ENCODE measurements at regions not wholly inside any gene's neighbourhood (a gene's known extent, or its start where the extent isn't known, plus 50 kb on each side); places are given as distances from the start of the nearest gene placed in this dataset. TPM values are rescaled to one million over a fixed set of nuclear protein-coding genes. Genes with fewer than 3 reads are reported as not detected.
A peak's percentile ranks its signal among the peaks of the same experiment; 100 is the strongest.

- H3K4me2 ChIP-seq, result no peak overlapping the region
- H3K36me3 Mint-ChIP-seq, result peaks cover 2% of the 10 kb centered on the region
- H3K9me3 ChIP-seq (ENCODE audit: low read depth), result no peaks in the 10 kb centered on the region
- DNase-seq (ENCODE audit: low spot score), result no peak
- peaks cover 10% of the 10 kb centered on the region for H3F3A ChIP-seq (ENCODE audit: low read depth)
- no peaks in the 10 kb centered on the region for H3K27me3 ChIP-seq
- no peak overlapping the region for H3K27ac ChIP-seq
- no peak overlapping the region for H2AFZ ChIP-seq (replicated peaks)
- H3K4me3 ChIP-seq, result no peak overlapping the region
- H3K9ac ChIP-seq, result no peak overlapping the region
- H3K27me3 Mint-ChIP-seq (ENCODE audit: insufficient read depth, low read depth), result peaks cover 4% of the 10 kb centered on the region
- H3K27ac Mint-ChIP-seq, result peak overlapping the region; percentile 74
- no peak for TF ChIP-seq EZH2 (IDR thresholded peaks at IDR 0.05)
- H3K4me3 Mint-ChIP-seq, result no peak overlapping the region
- H3K79me2 ChIP-seq (ENCODE audit: low read depth), result no peaks in the 10 kb centered on the region
- no peaks in the 10 kb centered on the region for H3K4me1 ChIP-seq
- peaks cover 12% of the 10 kb centered on the region for H3K4me1 Mint-ChIP-seq
- H4K20me1 ChIP-seq (ENCODE audit: low read depth), result no peaks in the 10 kb centered on the region
- H3K9me3 Mint-ChIP-seq, result peaks cover 3% of the 10 kb centered on the region
- no peaks in the 10 kb centered on the region for H3K36me3 ChIP-seq
These were observed 52.8 kb upstream of the PTMA start for GRCh38 chr2:231655488-231655887.

GRCh38 chr2:231655894-231656293, 52.4 kb upstream of the PTMA start:
- Histone ChIP-seq H3K4me2 (no peak overlapping the region), H3K27ac (no peak overlapping the region)

More at GRCh38 chr2:231655894-231656293, 52.4 kb upstream of the PTMA start:
- Histone ChIP-seq H3K9me3 (ENCODE audit: low read depth) (no peaks in the 10 kb centered on the region), H2AFZ (replicated peaks) (no peak overlapping the region), H3K36me3 (no peaks in the 10 kb centered on the region), H3K79me2 (ENCODE audit: low read depth) (no peaks in the 10 kb centered on the region), H3F3A (ENCODE audit: low read depth) (peaks cover 14% of the 10 kb centered on the region), H3K27me3 (no peaks in the 10 kb centered on the region), H3K9ac (no peak overlapping the region), H3K4me1 (no peaks in the 10 kb centered on the region), H4K20me1 (ENCODE audit: low read depth) (no peaks in the 10 kb centered on the region), H3K4me3 (no peak overlapping the region)
- DNase-seq (ENCODE audit: low spot score), result no peak
- TF ChIP-seq EZH2phosphoT487 (IDR thresholded peaks at IDR 0.05) (no peak), EZH2 (IDR thresholded peaks at IDR 0.05) (no peak)
- TF ChIP-seq, protein P1, sequence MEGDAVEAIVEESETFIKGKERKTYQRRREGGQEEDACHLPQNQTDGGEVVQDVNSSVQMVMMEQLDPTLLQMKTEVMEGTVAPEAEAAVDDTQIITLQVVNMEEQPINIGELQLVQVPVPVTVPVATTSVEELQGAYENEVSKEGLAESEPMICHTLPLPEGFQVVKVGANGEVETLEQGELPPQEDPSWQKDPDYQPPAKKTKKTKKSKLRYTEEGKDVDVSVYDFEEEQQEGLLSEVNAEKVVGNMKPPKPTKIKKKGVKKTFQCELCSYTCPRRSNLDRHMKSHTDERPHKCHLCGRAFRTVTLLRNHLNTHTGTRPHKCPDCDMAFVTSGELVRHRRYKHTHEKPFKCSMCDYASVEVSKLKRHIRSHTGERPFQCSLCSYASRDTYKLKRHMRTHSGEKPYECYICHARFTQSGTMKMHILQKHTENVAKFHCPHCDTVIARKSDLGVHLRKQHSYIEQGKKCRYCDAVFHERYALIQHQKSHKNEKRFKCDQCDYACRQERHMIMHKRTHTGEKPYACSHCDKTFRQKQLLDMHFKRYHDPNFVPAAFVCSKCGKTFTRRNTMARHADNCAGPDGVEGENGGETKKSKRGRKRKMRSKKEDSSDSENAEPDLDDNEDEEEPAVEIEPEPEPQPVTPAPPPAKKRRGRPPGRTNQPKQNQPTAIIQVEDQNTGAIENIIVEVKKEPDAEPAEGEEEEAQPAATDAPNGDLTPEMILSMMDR (IDR thresholded peaks at IDR 0.05), result no peak
- Mint-ChIP-seq H3K9me3 (peaks cover 7% of the 10 kb centered on the region), H3K4me3 (no peak overlapping the region), H3K4me1 (peaks cover 12% of the 10 kb centered on the region), H3K27ac (peak overlapping the region; percentile 43), H3K36me3 (peaks cover 4% of the 10 kb centered on the region), H3K27me3 (ENCODE audit: insufficient read depth, low read depth) (peaks cover 7% of the 10 kb centered on the region)

Small RNA genes lying in the stretch of these regions (small RNA-seq; reads per million reads assigned to genes)
- not detected for gene RN7SL499P
